ENCODE measurements at regions not wholly inside any gene's neighbourhood (a gene's known extent, or its start where the extent isn't known, plus 50 kb on each side); places are given as distances from the start of the nearest gene placed in this dataset.

DNA sequence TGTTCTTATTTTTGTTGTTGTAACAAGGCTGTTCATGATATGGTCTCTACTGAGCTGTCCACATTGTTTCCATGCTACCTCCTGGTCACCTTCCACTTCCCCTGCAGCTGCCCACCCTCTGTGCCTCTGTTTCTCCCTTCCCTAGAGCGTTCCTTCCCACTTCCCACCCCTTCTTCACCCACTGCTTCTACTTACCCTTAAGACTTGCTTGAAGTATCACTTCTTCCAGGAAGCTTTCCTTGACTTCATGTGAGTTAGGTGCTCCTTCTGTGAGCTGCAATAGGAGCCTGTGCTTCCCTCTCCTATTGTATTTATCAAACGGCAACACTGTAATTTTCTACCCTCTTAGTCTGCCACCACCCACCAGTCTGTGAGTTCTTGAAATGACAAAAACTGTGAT lies 286.8 kb upstream of the AMIGO2 start:
- TF ChIP-seq, protein P1, sequence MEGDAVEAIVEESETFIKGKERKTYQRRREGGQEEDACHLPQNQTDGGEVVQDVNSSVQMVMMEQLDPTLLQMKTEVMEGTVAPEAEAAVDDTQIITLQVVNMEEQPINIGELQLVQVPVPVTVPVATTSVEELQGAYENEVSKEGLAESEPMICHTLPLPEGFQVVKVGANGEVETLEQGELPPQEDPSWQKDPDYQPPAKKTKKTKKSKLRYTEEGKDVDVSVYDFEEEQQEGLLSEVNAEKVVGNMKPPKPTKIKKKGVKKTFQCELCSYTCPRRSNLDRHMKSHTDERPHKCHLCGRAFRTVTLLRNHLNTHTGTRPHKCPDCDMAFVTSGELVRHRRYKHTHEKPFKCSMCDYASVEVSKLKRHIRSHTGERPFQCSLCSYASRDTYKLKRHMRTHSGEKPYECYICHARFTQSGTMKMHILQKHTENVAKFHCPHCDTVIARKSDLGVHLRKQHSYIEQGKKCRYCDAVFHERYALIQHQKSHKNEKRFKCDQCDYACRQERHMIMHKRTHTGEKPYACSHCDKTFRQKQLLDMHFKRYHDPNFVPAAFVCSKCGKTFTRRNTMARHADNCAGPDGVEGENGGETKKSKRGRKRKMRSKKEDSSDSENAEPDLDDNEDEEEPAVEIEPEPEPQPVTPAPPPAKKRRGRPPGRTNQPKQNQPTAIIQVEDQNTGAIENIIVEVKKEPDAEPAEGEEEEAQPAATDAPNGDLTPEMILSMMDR (tag by site-specific recombination; IDR thresholded peaks at IDR 0.05), result no peak
- TF ChIP-seq ZNF138 (tag by site-specific recombination; IDR thresholded peaks at IDR 0.05; ENCODE audit: borderline replicate concordance) (no peak), ATF2 (tag by site-specific recombination; IDR thresholded peaks at IDR 0.05; ENCODE audit: low read depth) (no peak), ZNF621 (tag by site-specific recombination; IDR thresholded peaks at IDR 0.05) (no peak), SP2 (tag by site-specific recombination; IDR thresholded peaks at IDR 0.05) (no peak), GLIS1 (tag by site-specific recombination; IDR thresholded peaks at IDR 0.05) (no peak), ZNF514 (tag by site-specific recombination; IDR thresholded peaks at IDR 0.05) (no peak), ZBTB1 (tag by site-specific recombination; IDR thresholded peaks at IDR 0.05) (no peak)
- TF ChIP-seq, protein P2, sequence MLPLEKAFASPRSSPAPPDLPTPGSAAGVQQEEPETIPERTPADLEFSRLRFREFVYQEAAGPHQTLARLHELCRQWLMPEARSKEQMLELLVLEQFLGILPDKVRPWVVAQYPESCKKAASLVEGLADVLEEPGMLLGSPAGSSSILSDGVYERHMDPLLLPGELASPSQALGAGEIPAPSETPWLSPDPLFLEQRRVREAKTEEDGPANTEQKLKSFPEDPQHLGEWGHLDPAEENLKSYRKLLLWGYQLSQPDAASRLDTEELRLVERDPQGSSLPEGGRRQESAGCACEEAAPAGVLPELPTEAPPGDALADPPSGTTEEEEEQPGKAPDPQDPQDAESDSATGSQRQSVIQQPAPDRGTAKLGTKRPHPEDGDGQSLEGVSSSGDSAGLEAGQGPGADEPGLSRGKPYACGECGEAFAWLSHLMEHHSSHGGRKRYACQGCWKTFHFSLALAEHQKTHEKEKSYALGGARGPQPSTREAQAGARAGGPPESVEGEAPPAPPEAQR (tag by site-specific recombination; IDR thresholded peaks at IDR 0.05), result no peak
- TF ChIP-seq, protein P3, sequence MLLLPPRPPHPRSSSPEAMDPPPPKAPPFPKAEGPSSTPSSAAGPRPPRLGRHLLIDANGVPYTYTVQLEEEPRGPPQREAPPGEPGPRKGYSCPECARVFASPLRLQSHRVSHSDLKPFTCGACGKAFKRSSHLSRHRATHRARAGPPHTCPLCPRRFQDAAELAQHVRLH (tag by site-specific recombination; IDR thresholded peaks at IDR 0.05), result no peak
